H1 (cell line): ENCODE measurements at regions not wholly inside any gene's neighbourhood (a gene's known extent, or its start where the extent isn't known, plus 50 kb on each side); places are given as distances from the start of the nearest gene placed in this dataset.

ENCODE experiments used
- CTCF ChIA-PET: fragments of 300-600 bp; sonication (Branson Sonifier 250); formaldehyde crosslinking; loops from one replicate; lab custom pipeline; 2021; ENCODE audit not compliant: partially characterized antibody; lab: Charles Lee
- POLR2A ChIA-PET: fragments of 300-600 bp; sonication (Branson Sonifier 250); formaldehyde crosslinking; loops from one replicate; lab custom pipeline; 2021; ENCODE audit warnings: inconsistent platforms; ENCODE audit not compliant: partially characterized antibody; lab: Charles Lee
- DNase-seq, 2 experiments: peaks; one replicate each; pipeline versions ENCODE4 v3.0.0 to v3.0.0-alpha.2; 2010 to 2022; ENCODE audit warnings: low spot score in 2 of 2, low read depth in 1 of 2, mixed read lengths in 1 of 2
- FAIRE-seq: peaks from 2 replicates; lab custom pipeline; 2011; peaks lifted over from hg19 to GRCh38; lab: Jason Lieb, UNC
- H2AFZ ChIP-seq: 2 replicates; pipeline ENCODE4 v1.8.1; 2012; ENCODE audit warnings: low read length, inconsistent platforms
- H2AK5ac ChIP-seq: 2 replicates; pipeline ENCODE4 v1.6.1; 2013; ENCODE audit warnings: low read depth, low read length
- H2BK120ac ChIP-seq: replicated peaks from 2 replicates; pipeline ENCODE3; 2013; ENCODE audit warnings: low read depth, low read length, inconsistent platforms
- H2BK12ac ChIP-seq: 2 replicates; pipeline ENCODE4 v1.6.1; 2013; ENCODE audit warnings: low read depth, low read length
- H2BK15ac ChIP-seq: 2 replicates; pipeline ENCODE4 v1.6.1; 2013; ENCODE audit warnings: low read length
- H2BK20ac ChIP-seq: 2 replicates; pipeline ENCODE4 v1.6.1; 2013; ENCODE audit warnings: low read length
- H2BK5ac ChIP-seq: 2 replicates; pipeline ENCODE4 v1.6.1; 2013; ENCODE audit warnings: low read depth, low read length
- H3K14ac ChIP-seq: 2 replicates; pipeline ENCODE4 v1.6.1; 2013; ENCODE audit warnings: inconsistent platforms; ENCODE audit not compliant: insufficient read length
- H3K18ac ChIP-seq: 2 replicates; pipeline ENCODE4 v1.6.1; 2013; ENCODE audit warnings: low read length; ENCODE audit errors: extremely low read depth
- H3K23ac ChIP-seq: 2 replicates; pipeline ENCODE4 v1.6.1; 2013; ENCODE audit warnings: inconsistent platforms; ENCODE audit not compliant: insufficient read length
- H3K23me2 ChIP-seq: 2 replicates; pipeline ENCODE4 v1.6.1; 2013; ENCODE audit warnings: low read depth, low read length
- H3K27ac ChIP-seq: 2 replicates; pipeline ENCODE4 v1.6.1; 2011; ENCODE audit warnings: low read depth, low read length, inconsistent platforms
- H3K27me3 ChIP-seq, 4 experiments: replicated peaks in 1 of 4; 1 replicate in 1 of 4; 2 replicates in 3 of 4; pipeline versions ENCODE4 v1.6.1 to v1.8.1; 2011 to 2013; ENCODE audit warnings: low read length in 3 of 4, mild to moderate bottlenecking in 3 of 4, inconsistent platforms in 2 of 4, mixed read lengths in 2 of 4, moderate library complexity in 1 of 4; ENCODE audit not compliant: control insufficient read depth in 3 of 4, insufficient read depth in 3 of 4; ENCODE audit errors: extremely low read depth in 1 of 4
- H3K36me3 ChIP-seq, 4 experiments: 2 replicates each; pipeline versions ENCODE4 v1.6.1 to v1.8.1; 2011 to 2013; ENCODE audit warnings: mild to moderate bottlenecking in 4 of 4, low read length in 3 of 4, moderate library complexity in 2 of 4, control low read depth in 1 of 4, inconsistent platforms in 1 of 4; ENCODE audit not compliant: insufficient read depth in 4 of 4, control insufficient read depth in 2 of 4
- H3K4ac ChIP-seq: replicated peaks from 2 replicates; pipeline ENCODE3; 2013; ENCODE audit warnings: low read length, low read depth, mixed read lengths, inconsistent platforms; ENCODE audit not compliant: insufficient read length
- H3K4me1 ChIP-seq, 4 experiments: replicated peaks in 1 of 4; 1 replicate in 1 of 4; 2 replicates in 3 of 4; pipeline versions ENCODE4 v1.6.1 to v1.8.1; 2011 to 2013; ENCODE audit warnings: low read length in 3 of 4, inconsistent platforms in 2 of 4, mixed read lengths in 1 of 4; ENCODE audit not compliant: insufficient read depth in 4 of 4, control insufficient read depth in 3 of 4
- H3K4me2 ChIP-seq, 2 experiments: 2 replicates each; pipeline versions ENCODE4 v1.6.1 to v1.8.1; 2011 to 2013; ENCODE audit warnings: low read depth in 2 of 2, low read length in 2 of 2, control low read depth in 1 of 2, inconsistent platforms in 1 of 2, mild to moderate bottlenecking in 1 of 2; ENCODE audit not compliant: insufficient read depth in 1 of 2
- H3K4me3 ChIP-seq, 4 experiments: fragments of 200-600, 300-600 bp in 1 of 4; sonication (generic), shearing (Covaris generic), sonication (Bioruptor Twin) in 1 of 4; 2 replicates each; pipeline versions ENCODE4 v1.5.1 to v1.8.1; 2011 to 2016; ENCODE audit warnings: low read length in 4 of 4, low read depth in 3 of 4, control low read depth in 2 of 4, inconsistent platforms in 2 of 4, mild to moderate bottlenecking in 2 of 4, mixed read lengths in 1 of 4, moderate library complexity in 1 of 4; ENCODE audit not compliant: insufficient read depth in 2 of 4; ENCODE audit errors: extremely low read depth in 1 of 4
- H3K56ac ChIP-seq: replicated peaks from 2 replicates; pipeline ENCODE3; 2013; ENCODE audit warnings: low read depth, mild to moderate bottlenecking, mixed read lengths, low read length, inconsistent platforms; ENCODE audit not compliant: insufficient read length
- H3K79me1 ChIP-seq: 2 replicates; pipeline ENCODE4 v1.6.1; 2013; ENCODE audit warnings: low read depth, low read length, control low read depth
- H3K79me2 ChIP-seq, 2 experiments: 2 replicates each; pipeline versions ENCODE4 v1.6.1 to v1.8.1; 2012 to 2013; ENCODE audit warnings: low read length in 2 of 2, mild to moderate bottlenecking in 2 of 2, inconsistent platforms in 1 of 2; ENCODE audit not compliant: insufficient read depth in 2 of 2, control insufficient read depth in 1 of 2
- H3K9ac ChIP-seq, 4 experiments: replicated peaks in 1 of 4; 1 replicate in 1 of 4; 2 replicates in 3 of 4; pipeline versions ENCODE4 v1.6.1 to v1.8.1; 2011 to 2013; ENCODE audit warnings: low read depth in 3 of 4, low read length in 3 of 4, control low read depth in 2 of 4, mild to moderate bottlenecking in 2 of 4, moderate library complexity in 2 of 4, inconsistent platforms in 1 of 4; ENCODE audit errors: extremely low read depth in 1 of 4
- H3K9me3 ChIP-seq, 2 experiments: 2 replicates each; pipeline versions ENCODE4 v1.6.1 to v1.8.1; 2012 to 2013; ENCODE audit warnings: mild to moderate bottlenecking in 2 of 2, moderate library complexity in 2 of 2, control low read depth in 1 of 2, inconsistent platforms in 1 of 2, low read depth in 1 of 2, low read length in 1 of 2, mixed read lengths in 1 of 2; ENCODE audit not compliant: insufficient read depth in 2 of 2
- H4K20me1 ChIP-seq, 2 experiments: replicated peaks in 1 of 2; 2 replicates each; pipeline versions ENCODE3 to v1.8.1; 2011 to 2013; ENCODE audit warnings: inconsistent platforms in 2 of 2, low read length in 2 of 2, mild to moderate bottlenecking in 1 of 2; ENCODE audit not compliant: insufficient read depth in 2 of 2, control insufficient read depth in 1 of 2
- H4K5ac ChIP-seq: 2 replicates; pipeline ENCODE4 v1.6.1; 2013; ENCODE audit warnings: low read length, low read depth, mixed read lengths, inconsistent platforms; ENCODE audit not compliant: insufficient read length
- H4K8ac ChIP-seq: 2 replicates; pipeline ENCODE4 v1.8.0; 2013; ENCODE audit warnings: mild to moderate bottlenecking, moderate library complexity, low read length, inconsistent platforms; ENCODE audit not compliant: insufficient read depth; ENCODE audit errors: extremely low read depth
- H4K91ac ChIP-seq: replicated peaks from 2 replicates; pipeline ENCODE3; 2013; ENCODE audit warnings: low read length, mixed read lengths, inconsistent platforms; ENCODE audit not compliant: insufficient read length
- GABPA ChIP-seq: IDR thresholded peaks from 2 replicates; pipeline ENCODE4 v1.6.1; 2011; ENCODE audit warnings: mild to moderate bottlenecking, low read length, moderate library complexity, borderline replicate concordance; ENCODE audit not compliant: insufficient read depth
- POU5F1 ChIP-seq: IDR thresholded peaks from 2 replicates; pipeline ENCODE4 v1.6.1; 2011; ENCODE audit warnings: low read depth, mild to moderate bottlenecking, low read length, moderate library complexity
- SIRT6 ChIP-seq: IDR thresholded peaks from one replicate; pipeline ENCODE4 v1.7.1; 2012; ENCODE audit warnings: low read length, inconsistent platforms
- SUZ12 ChIP-seq: fragments of 200-600 bp; sonication (generic); IDR thresholded peaks from 2 replicates; pipeline ENCODE4 v1.6.1; 2012; ENCODE audit warnings: mild to moderate bottlenecking, inconsistent platforms, low read length, moderate library complexity, mixed read lengths
- WGBS, 2 experiments: shearing (Covaris generic) in 1 of 2; methylation state at CpG; one replicate each; pipeline versions ENCODE4 v1.1.6 to v1.1.7; 2013 to 2015; ENCODE audit warnings: low lambda C conversion rate in 2 of 2, mixed read lengths in 2 of 2, inconsistent platforms in 1 of 2, low coverage in 1 of 2, missing lambda C conversion rate in 1 of 2; ENCODE audit not compliant: insufficient replicate concordance in 2 of 2, insufficient coverage in 1 of 2, insufficient read length in 1 of 2; ENCODE audit errors: extremely low coverage in 1 of 2, missing lambda C conversion rate in 1 of 2; 5-methylcytosine and 5-hydroxymethylcytosine counted together
- TF ChIP-seq, protein P1 (sequence below): IDR thresholded peaks from 2 replicates; pipeline ENCODE4 v1.6.1; 2011; ENCODE audit warnings: low read depth, mild to moderate bottlenecking, low read length; ENCODE audit not compliant: insufficient read depth

DNA sequence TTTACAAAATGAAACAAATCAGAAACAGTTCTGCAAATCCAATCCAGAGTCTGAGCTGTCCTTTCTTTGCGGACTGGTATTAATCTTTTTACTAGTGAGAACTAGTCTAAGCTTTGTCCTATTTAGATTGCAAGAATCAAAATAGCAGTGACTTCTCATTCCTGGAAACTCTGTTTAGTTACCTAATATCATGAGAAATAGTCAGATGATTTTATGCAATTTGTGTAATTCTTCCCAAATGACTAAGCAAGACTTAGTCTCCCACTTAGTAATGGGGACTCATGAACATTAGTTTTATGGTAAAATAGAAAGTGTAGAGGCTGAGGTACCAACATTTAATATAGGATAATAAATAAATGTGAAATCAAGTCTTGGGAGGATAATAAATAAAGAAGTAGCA, 341.3 kb downstream of the DNAJB9 start:
- no peak for FAIRE-seq
- H3K9me3 ChIP-seq: 0 out of 4 replicates have a peak, but pooled peaks cover 0 to 3% of the 10 kb centered on the region in 2 experiments
- TF ChIP-seq SIRT6: no peak
- TF ChIP-seq, protein P1, sequence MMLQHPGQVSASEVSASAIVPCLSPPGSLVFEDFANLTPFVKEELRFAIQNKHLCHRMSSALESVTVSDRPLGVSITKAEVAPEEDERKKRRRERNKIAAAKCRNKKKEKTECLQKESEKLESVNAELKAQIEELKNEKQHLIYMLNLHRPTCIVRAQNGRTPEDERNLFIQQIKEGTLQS: no peak
- no peak for TF ChIP-seq SUZ12
- TF ChIP-seq GABPA: no peak
- no peak for TF ChIP-seq POU5F1

More for the DNA sequence above, 341.3 kb downstream of the DNAJB9 start:
- no peak overlapping the region for H3K9ac ChIP-seq
- H4K20me1 ChIP-seq: no peaks in the 10 kb centered on the region
- no peak overlapping the region for H3K18ac ChIP-seq
- no peaks in the 10 kb centered on the region for H3K79me2 ChIP-seq
- H3K79me1 ChIP-seq: no peaks in the 10 kb centered on the region
- POLR2A ChIA-PET: no interaction called here
- H3K56ac ChIP-seq: no peak overlapping the region
- CTCF ChIA-PET: no interaction called here
- H3K4ac ChIP-seq: no peak overlapping the region
- no peaks in the 10 kb centered on the region for H3K27me3 ChIP-seq
- no peak overlapping the region for H3K4me3 ChIP-seq
- no peak for DNase-seq
- H2BK12ac ChIP-seq: no peak overlapping the region
- H2AFZ ChIP-seq: no peak overlapping the region
- H3K4me1 ChIP-seq: no peaks in the 10 kb centered on the region
- H4K91ac ChIP-seq: no peak overlapping the region
- no peak overlapping the region for H3K23ac ChIP-seq
- H3K23me2 ChIP-seq: no peaks in the 10 kb centered on the region
- no peak overlapping the region for H2BK20ac ChIP-seq
- H2AK5ac ChIP-seq: no peak overlapping the region
- no peak overlapping the region for H4K8ac ChIP-seq
- no peak overlapping the region for H2BK15ac ChIP-seq
- no peak overlapping the region for H3K27ac ChIP-seq
- no peak overlapping the region for H4K5ac ChIP-seq
- H2BK120ac ChIP-seq: no peak overlapping the region
- H3K14ac ChIP-seq: no peak overlapping the region
- H2BK5ac ChIP-seq: no peak overlapping the region
- H3K4me2 ChIP-seq: no peak overlapping the region
- WGBS, 2 experiments: 83% methylated on average over 1 of the region's 1 CpG; no CpG with 5 or more reads in 1 of the 2 experiments
- no peaks in the 10 kb centered on the region for H3K36me3 ChIP-seq
